H1 (cell line): ENCODE measurements at regions not wholly inside any gene's neighbourhood (a gene's known extent, or its start where the extent isn't known, plus 50 kb on each side); places are given as distances from the start of the nearest gene placed in this dataset.

Experiments
- HDAC2 ChIP-seq, 2 experiments: fragments of 300-600 bp in 1 of 2; sonication (generic) in 1 of 2; IDR thresholded peaks; 2 replicates each; pipeline ENCODE4 v1.6.1; 2011 to 2012; ENCODE audit warnings: low read depth in 2 of 2, low read length in 2 of 2, mild to moderate bottlenecking in 2 of 2, moderate library complexity in 2 of 2, borderline replicate concordance in 1 of 2, inconsistent platforms in 1 of 2
- SUZ12 ChIP-seq: fragments of 200-600 bp; sonication (generic); IDR thresholded peaks from 2 replicates; pipeline ENCODE4 v1.6.1; 2012; ENCODE audit warnings: mild to moderate bottlenecking, inconsistent platforms, low read length, moderate library complexity, mixed read lengths
- TAF1 ChIP-seq: IDR thresholded peaks from 2 replicates; pipeline ENCODE4 v1.6.1; 2011; ENCODE audit warnings: mild to moderate bottlenecking, low read depth, low read length
- TBP ChIP-seq: IDR thresholded peaks from 2 replicates; pipeline ENCODE4 v1.6.1; 2011; ENCODE audit warnings: low read depth, low read length, improper control_type of control experiment

GRCh38 chr1:118294875-118295642 lies 110.0 kb upstream of the SPAG17 start (continued):
- TF ChIP-seq SUZ12 (no peak), TAF1 (no peak), TBP (no peak), HDAC2 (IDR thresholded peaks at IDR 0.05; ENCODE audit: borderline replicate concordance in 1 of 2, low read depth in 2 of 2, low read length in 2 of 2) (no peak)
